DOHH2 (cell line): ENCODE measurements at regions not wholly inside any gene's neighbourhood (a gene's known extent, or its start where the extent isn't known, plus 50 kb on each side); places are given as distances from the start of the nearest gene placed in this dataset.

ENCODE experiments used
- CTCF ChIP-seq: fragments of 200-600 bp; sonication (generic); IDR thresholded peaks from one replicate; pipeline ENCODE4 v1.5.1; 2014; ENCODE audit warnings: antibody characterized with exemption, mild to moderate bottlenecking, low read depth, low read length; ENCODE audit not compliant: poor library complexity, severe bottlenecking
- EZH2phosphoT487 ChIP-seq: fragments of 200-600 bp; sonication (generic); IDR thresholded peaks from 2 replicates; pipeline ENCODE4 v1.6.1; 2017; ENCODE audit warnings: borderline replicate concordance, mild to moderate bottlenecking, antibody characterized with exemption, low read length, moderate library complexity, mixed read lengths

- TF ChIP-seq CTCF (no peak), EZH2phosphoT487 (no peak)
Observed at GRCh38 chr4:180926277-180926676, 1316.9 kb upstream of the TENM3 start.
